CD4-positive, alpha-beta T cell (primary cell): ENCODE measurements at regions not wholly inside any gene's neighbourhood (a gene's known extent, or its start where the extent isn't known, plus 50 kb on each side); places are given as distances from the start of the nearest gene placed in this dataset.
"Not testable (repeated sequence)": the region's sequence is repeated elsewhere in the genome, so short reads cannot be mapped to it uniquely, and the experiment has no call there.

Experiments
- ATAC-seq: fragments of 200-7000 bp; cut with Tn5 transposase; one replicate; pipeline ENCODE4 v1.10.0; 2022; ENCODE audit warnings: mild to moderate bottlenecking; ENCODE audit not compliant: poor library complexity
- CTCF ChIA-PET: fragments of 350-600 bp; sonication (Branson Sonifier 250); formaldehyde crosslinking; loops from one replicate; lab custom pipeline; 2021; ENCODE audit warnings: antibody characterized with exemption, inconsistent platforms; lab: Charles Lee
- POLR2A ChIA-PET: fragments of 350-600 bp; sonication (Branson Sonifier 250); formaldehyde crosslinking; loops from one replicate; lab custom pipeline; 2021; ENCODE audit warnings: antibody characterized with exemption, inconsistent platforms; lab: Charles Lee
- DNase-seq, 14 experiments: peaks; one replicate each; pipeline ENCODE4 v3.0.0-alpha.2; 2013 to 2020; ENCODE audit warnings: mixed read lengths in 2 of 14
- H3K27ac ChIP-seq, 2 donors: one replicate each; pipeline versions ENCODE4 v1.5.1 to v1.7.0; 2013; ENCODE audit warnings: low read length in 2 of 2, low read depth in 1 of 2, mild to moderate bottlenecking in 1 of 2
- H3K27me3 ChIP-seq, 2 experiments: 1 replicate in 1 of 2; 2 replicates in 1 of 2; pipeline versions ENCODE4 v1.6.1 to v1.7.0; 2013; ENCODE audit warnings: low read length in 2 of 2, control low read depth in 1 of 2, mild to moderate bottlenecking in 1 of 2, moderate library complexity in 1 of 2; ENCODE audit not compliant: insufficient read depth in 2 of 2, control insufficient read depth in 1 of 2
- H3K36me3 ChIP-seq: one replicate; pipeline ENCODE4 v1.6.1; 2013; ENCODE audit warnings: low read length, control low read depth; ENCODE audit not compliant: insufficient read depth
- H3K4me1 ChIP-seq: one replicate; pipeline ENCODE4 v1.6.1; 2013; ENCODE audit warnings: low read length, control low read depth; ENCODE audit not compliant: insufficient read depth
- H3K4me3 ChIP-seq: one replicate; pipeline ENCODE4 v1.5.1; 2013; ENCODE audit warnings: mild to moderate bottlenecking, low read length, moderate library complexity
- H3K9me3 ChIP-seq, 2 experiments: 1 replicate in 1 of 2; 2 replicates in 1 of 2; pipeline versions ENCODE4 v1.6.1 to v1.7.0; 2013; ENCODE audit warnings: low read length in 2 of 2, mild to moderate bottlenecking in 2 of 2, control low read depth in 1 of 2, moderate library complexity in 1 of 2; ENCODE audit not compliant: control insufficient read depth in 1 of 2, insufficient read depth in 1 of 2
- H3K27ac Mint-ChIP-seq: one replicate; pipeline ENCODE4 v1.8.0; 2020; ENCODE audit warnings: mixed read lengths
- H3K27me3 Mint-ChIP-seq: one replicate; pipeline ENCODE4 v1.8.0; 2021; ENCODE audit warnings: mixed read lengths
- H3K36me3 Mint-ChIP-seq: one replicate; pipeline ENCODE4 v1.8.0; 2021; ENCODE audit warnings: low read depth, mixed read lengths
- H3K4me1 Mint-ChIP-seq: one replicate; pipeline ENCODE4 v1.8.0; 2021; ENCODE audit warnings: low read depth, mixed read lengths
- H3K4me3 Mint-ChIP-seq: one replicate; pipeline ENCODE4 v1.8.0; 2020; ENCODE audit warnings: mild to moderate bottlenecking, mixed read lengths
- H3K9me3 Mint-ChIP-seq: one replicate; pipeline ENCODE4 v1.8.0; 2020; ENCODE audit warnings: mixed read lengths
- CTCF ChIP-seq: fragments of 200-600 bp; IDR thresholded peaks from one replicate; pipeline ENCODE4 v1.8.0; 2022; ENCODE audit warnings: antibody characterized with exemption, mild to moderate bottlenecking
- intact Hi-C, 2 experiments: fragments of 100-400 bp; cut with DNase I in 1 of 2; cut with micrococcal nuclease in 1 of 2; formaldehyde crosslinking; loops; one replicate each; pipeline versions ENCODE4 v1.15.1 to v1.9.0; 2023 to 2025; cut with DNase I, micrococcal nuclease

- ChIA-PET POLR2A (no interaction called here), CTCF (no interaction called here)
- Mint-ChIP-seq H3K9me3 (no peaks in the 10 kb centered on the region), H3K27ac (no peak overlapping the region), H3K27me3 (peaks cover 22% of the 10 kb centered on the region), H3K4me3 (no peak overlapping the region), H3K36me3 (no peaks in the 10 kb centered on the region), H3K4me1 (no peaks in the 10 kb centered on the region)
- ATAC-seq (no peak), DNase-seq (no peak)
- H3K4me3 ChIP-seq: no peak overlapping the region
- H3K27ac ChIP-seq: no peak overlapping the region
- intact Hi-C loops: no loop called here
- peaks cover 0 to 5% of the 10 kb centered on the region in 2 experiments for H3K27me3 ChIP-seq
- no peak for TF ChIP-seq CTCF
- H3K9me3 ChIP-seq: peaks cover 0 to 13% of the 10 kb centered on the region in 2 experiments
- no peaks in the 10 kb centered on the region for H3K36me3 ChIP-seq
- no peaks in the 10 kb centered on the region for H3K4me1 ChIP-seq
Measured at GRCh38 chr7:24164401-24164800, 119.6 kb upstream of the NPY start.

GRCh38 chr7:24169077-24169624 is 114.8 kb upstream of the NPY start:
- CTCF ChIA-PET: interaction anchor here (0.6 kb wide), 1 partner anchor 132 kb away, joined by 3 read pairs; no protein-coding TSS in a partner anchor
- H3K4me3 ChIP-seq: no peak overlapping the region
- intact Hi-C loops: no loop called here
- Mint-ChIP-seq H3K27me3 (peaks cover 7% of the 10 kb centered on the region), H3K27ac (no peak overlapping the region), H3K4me1 (no peaks in the 10 kb centered on the region), H3K4me3 (no peak overlapping the region), H3K36me3 (no peaks in the 10 kb centered on the region), H3K9me3 (no peaks in the 10 kb centered on the region)
- H3K36me3 ChIP-seq: no peaks in the 10 kb centered on the region
- H3K9me3 ChIP-seq: peaks cover 0 to 6% of the 10 kb centered on the region in 2 experiments
- no peak overlapping the region for H3K27ac ChIP-seq
- POLR2A ChIA-PET: no interaction called here
- no peak for DNase-seq
- no peak for ATAC-seq
- no peaks in the 10 kb centered on the region for H3K4me1 ChIP-seq
- no peak for TF ChIP-seq CTCF
- peaks cover 0 to 5% of the 10 kb centered on the region in 2 experiments for H3K27me3 ChIP-seq

- POLR2A ChIA-PET, intact Hi-C loops, H3K36me3 Mint-ChIP-seq, H3K4me1 ChIP-seq, H3K9me3 Mint-ChIP-seq, H3K4me3 Mint-ChIP-seq, H3K27ac Mint-ChIP-seq, ATAC-seq, H3K27ac ChIP-seq, DNase-seq, CTCF ChIA-PET, H3K27me3 Mint-ChIP-seq, H3K4me3 ChIP-seq, H3K36me3 ChIP-seq, H3K4me1 Mint-ChIP-seq, H3K9me3 ChIP-seq, H3K27me3 ChIP-seq: not testable (repeated sequence)
Measured at GRCh38 chr7:24171951-24172350, 112.0 kb upstream of the NPY start.

- no peak for TF ChIP-seq CTCF
- ChIA-PET POLR2A (no interaction called here), CTCF (no interaction called here)
- no peaks in the 10 kb centered on the region for H3K9me3 ChIP-seq
- Mint-ChIP-seq H3K27me3 (peaks cover 5% of the 10 kb centered on the region), H3K4me1 (no peaks in the 10 kb centered on the region), H3K27ac (no peak overlapping the region), H3K36me3 (no peaks in the 10 kb centered on the region), H3K4me3 (no peak overlapping the region), H3K9me3 (no peaks in the 10 kb centered on the region)
- H3K36me3 ChIP-seq: no peaks in the 10 kb centered on the region
- no peak overlapping the region for H3K27ac ChIP-seq
- intact Hi-C loops: no loop called here
- no peaks in the 10 kb centered on the region for H3K27me3 ChIP-seq
- no peak overlapping the region for H3K4me3 ChIP-seq
- DNase-seq (no peak), ATAC-seq (no peak)
- no peaks in the 10 kb centered on the region for H3K4me1 ChIP-seq
Measured at GRCh38 chr7:24172856-24173255, 111.1 kb upstream of the NPY start.
